ENCODE measurements at regions not wholly inside any gene's neighbourhood (a gene's known extent, or its start where the extent isn't known, plus 50 kb on each side); places are given as distances from the start of the nearest gene placed in this dataset.
A peak's percentile ranks its signal among the peaks of the same experiment; 100 is the strongest.

GRCh38 chr1:114270718-114271117 is 117.0 kb upstream of the SYT6 start:
- no peaks in the 10 kb centered on the region for H3K36me3 ChIP-seq (ENCODE audit: low read depth)
- ATAC-seq: no peak
- DNase-seq: no peak
- no peaks in the 10 kb centered on the region for H3K4me1 ChIP-seq (ENCODE audit: low read depth)
- no peak overlapping the region for H3K4me3 ChIP-seq
- no peak for TF ChIP-seq CTCF (IDR thresholded peaks at IDR 0.05)
- H3K9me3 ChIP-seq: no peaks in the 10 kb centered on the region
- intact Hi-C loops (cut with DNase I, micrococcal nuclease): no loop called here

- ATAC-seq: no peak
- no peak for TF ChIP-seq CTCF (IDR thresholded peaks at IDR 0.05)
- Histone ChIP-seq H3K4me1 (ENCODE audit: low read depth) (no peaks in the 10 kb centered on the region), H3K9me3 (no peaks in the 10 kb centered on the region), H3K36me3 (ENCODE audit: low read depth) (no peaks in the 10 kb centered on the region), H3K4me3 (no peak overlapping the region)
- no peak for DNase-seq
- intact Hi-C loops (cut with DNase I, micrococcal nuclease): no loop called here
Observed at GRCh38 chr1:114270282-114270681, 116.6 kb upstream of the SYT6 start.

- ATAC-seq (no peak), DNase-seq (no peak)
Observed at GRCh38 chr1:114269539-114269938, 115.9 kb upstream of the SYT6 start.

GRCh38 chr1:114263343-114263742 is 109.7 kb upstream of the SYT6 start:
- no peak for DNase-seq
- intact Hi-C loops (cut with DNase I, micrococcal nuclease): no loop called here
- H3K4me3 ChIP-seq: no peak overlapping the region

More at GRCh38 chr1:114269539-114269938, 115.9 kb upstream of the SYT6 start:
- Histone ChIP-seq H3K9me3 (no peaks in the 10 kb centered on the region), H3K4me3 (no peak overlapping the region), H3K4me1 (ENCODE audit: low read depth) (no peaks in the 10 kb centered on the region), H3K36me3 (ENCODE audit: low read depth) (no peaks in the 10 kb centered on the region)
- no peak for TF ChIP-seq CTCF (IDR thresholded peaks at IDR 0.05)
- intact Hi-C loops (cut with DNase I, micrococcal nuclease): no loop called here

GRCh38 chr1:114262337-114262736 is 108.7 kb upstream of the SYT6 start:
- intact Hi-C loops (cut with DNase I, micrococcal nuclease): no loop called here
- DNase-seq (no peak), ATAC-seq (peak; percentile 65)
- Histone ChIP-seq H3K4me3 (no peak overlapping the region), H3K9me3 (no peaks in the 10 kb centered on the region), H3K36me3 (ENCODE audit: low read depth) (no peaks in the 10 kb centered on the region), H3K4me1 (ENCODE audit: low read depth) (no peaks in the 10 kb centered on the region)
- no peak for TF ChIP-seq CTCF (IDR thresholded peaks at IDR 0.05)

More at GRCh38 chr1:114263343-114263742, 109.7 kb upstream of the SYT6 start:
- Histone ChIP-seq H3K4me1 (ENCODE audit: low read depth) (no peaks in the 10 kb centered on the region), H3K9me3 (no peaks in the 10 kb centered on the region), H3K36me3 (ENCODE audit: low read depth) (no peaks in the 10 kb centered on the region)
- no peak for TF ChIP-seq CTCF (IDR thresholded peaks at IDR 0.05)
- ATAC-seq: no peak
